BLaER1 treated with 17β-estradiol and CSF1 and Interleukin-3, amounts not matched to agents 10 nM and 100 nM (cell line): ENCODE measurements at regions not wholly inside any gene's neighbourhood (a gene's known extent, or its start where the extent isn't known, plus 50 kb on each side); places are given as distances from the start of the nearest gene placed in this dataset.

Experiments
- H3K27ac ChIP-seq, 11 experiments: shearing (Covaris generic); formaldehyde crosslinking; 2 replicates each; pipeline ENCODE4 v1.8.1; 2022
- H3K27me3 ChIP-seq, 11 experiments: shearing (Covaris generic); formaldehyde crosslinking; 2 replicates each; pipeline ENCODE4 v1.8.1; 2022
- H3K36me3 ChIP-seq, 11 experiments: shearing (Covaris generic); formaldehyde crosslinking; 2 replicates each; pipeline ENCODE4 v1.8.1; 2022
- H3K4me1 ChIP-seq, 10 experiments: shearing (Covaris generic); formaldehyde crosslinking; 2 replicates each; pipeline ENCODE4 v1.8.1; 2022
- H3K4me2 ChIP-seq, 11 experiments: shearing (Covaris generic); formaldehyde crosslinking; 2 replicates each; pipeline ENCODE4 v1.8.1; 2022
- H3K4me3 ChIP-seq, 10 experiments: shearing (Covaris generic); formaldehyde crosslinking; 2 replicates each; pipeline ENCODE4 v1.8.1; 2022
- H3K9ac ChIP-seq, 11 experiments: shearing (Covaris generic); formaldehyde crosslinking; 2 replicates each; pipeline ENCODE4 v1.8.1; 2022
- H3K9me3 ChIP-seq, 11 experiments: shearing (Covaris generic); formaldehyde crosslinking; replicated peaks in 1 of 11; 2 replicates each; pipeline ENCODE4 v1.8.1; 2022
- H4K20me1 ChIP-seq, 11 experiments: shearing (Covaris generic); formaldehyde crosslinking; 2 replicates each; pipeline ENCODE4 v1.8.1; 2022
- Cebpa-rat ChIP-seq, 11 experiments: shearing (Covaris generic); IDR thresholded peaks; 2 replicates each; pipeline ENCODE4 v1.8.1; 2022

DNA sequence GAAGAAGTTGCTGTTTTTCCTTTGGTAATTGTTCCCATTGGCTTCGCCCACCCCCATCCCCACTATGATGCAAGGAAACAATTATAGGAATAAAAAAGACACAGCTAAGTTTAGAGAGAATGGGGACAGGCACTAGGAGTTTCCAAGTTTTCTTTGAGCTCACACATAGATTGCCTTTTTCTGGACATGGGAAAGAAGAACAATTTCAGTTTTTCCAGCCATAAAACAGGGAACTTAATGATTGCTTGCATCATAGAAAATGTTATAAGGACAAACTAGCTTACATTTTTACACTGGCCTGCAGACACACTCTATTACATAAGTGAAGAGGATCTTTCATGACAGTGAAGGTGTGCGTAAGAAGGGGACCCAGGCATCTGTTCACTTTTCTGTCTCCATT lies 142.3 kb upstream of the ZFHX3 start:
- Histone ChIP-seq H3K4me3 (no peak overlapping the region), H3K9ac (no peak overlapping the region), H3K27ac (peak overlapping the region in 2 of 11 experiments; percentile 15 to 24; a peak in 2 of 22 replicates), H4K20me1 (no peaks in the 10 kb centered on the region), H3K4me2 (peak overlapping the region in 2 of 11 experiments; percentile 76 to 82; a peak in 5 of 22 replicates), H3K36me3 (no peaks in the 10 kb centered on the region), H3K27me3 (no peaks in the 10 kb centered on the region), H3K4me1 (peaks cover 11 to 43% (median 13%) of the 10 kb centered on the region in 10 experiments; a peak in 18 of 20 replicates), H3K9me3 (peaks cover 0 to 11% (median 9%) of the 10 kb centered on the region in 11 experiments; a peak in 15 of 22 replicates)
- no peak for TF ChIP-seq Cebpa-rat (IDR thresholded peaks at IDR 0.05)

DNA sequence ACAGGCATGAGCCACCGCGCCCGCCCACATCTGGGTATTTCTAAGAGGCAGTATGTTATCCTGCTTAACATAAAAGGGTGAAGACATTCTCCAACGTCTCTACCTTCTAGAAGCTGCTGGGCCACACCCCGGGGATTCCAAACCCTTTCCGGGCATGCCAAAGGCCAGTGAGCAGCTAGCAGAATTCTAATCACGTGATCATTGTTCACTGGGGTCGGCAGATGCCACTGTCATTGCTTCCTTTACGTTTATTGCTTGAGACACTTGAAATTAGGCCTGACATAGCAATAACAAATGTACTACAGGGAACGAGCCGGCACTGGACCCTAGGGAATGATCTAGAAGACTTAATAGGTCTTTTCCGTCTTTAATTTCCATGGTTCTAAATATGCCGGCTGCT lies 141.2 kb upstream of the ZFHX3 start:
- H3K36me3 ChIP-seq, result no peaks in the 10 kb centered on the region

DNA sequence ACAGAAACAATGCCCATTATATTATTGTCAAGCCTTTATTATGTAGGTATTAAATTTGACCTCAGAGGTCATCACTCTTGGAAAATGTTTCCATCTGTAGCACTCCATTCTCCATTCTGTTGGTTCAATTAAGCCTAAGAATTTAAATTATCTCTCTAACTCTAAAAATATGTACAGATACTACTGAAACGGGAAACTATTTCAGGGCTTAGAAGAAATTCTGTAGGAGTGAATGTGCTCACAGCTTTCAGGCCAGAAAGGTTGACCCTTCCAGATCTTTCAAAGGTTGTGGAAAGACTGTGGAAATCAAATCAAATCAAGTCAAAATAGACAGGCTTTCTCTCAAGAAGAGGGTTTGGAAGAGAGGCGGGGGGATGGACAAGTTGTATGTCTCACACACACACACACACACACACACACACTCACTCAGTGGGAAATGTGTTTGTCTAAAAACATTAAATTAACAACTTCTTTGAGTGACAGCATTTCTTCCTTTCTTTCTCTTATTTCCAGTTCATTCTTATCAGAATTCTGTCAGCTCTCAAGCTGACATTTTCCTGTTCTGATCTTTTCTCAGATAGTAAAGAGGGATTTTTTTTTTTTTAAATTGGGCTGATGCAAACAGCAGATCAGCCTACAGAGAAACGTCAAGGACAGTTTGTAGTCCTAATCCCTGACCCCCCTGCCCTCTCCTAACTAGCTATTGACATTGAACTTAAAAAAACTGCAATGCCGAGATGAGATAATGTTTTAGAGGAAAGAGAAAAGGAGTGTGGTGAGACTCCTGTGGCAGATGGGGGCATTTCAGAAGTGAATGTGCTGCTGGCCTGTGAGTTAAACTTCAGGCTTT lies 139.0 kb upstream of the ZFHX3 start:
- Histone ChIP-seq H3K9ac (no peak overlapping the region), H3K4me1 (peaks cover 10 to 28% (median 11%) of the 10 kb centered on the region in 10 experiments; a peak in 18 of 20 replicates), H3K4me2 (no peak overlapping the region)

More for the DNA sequence above, 141.2 kb upstream of the ZFHX3 start:
- Histone ChIP-seq H3K4me1 (peaks cover 11 to 43% (median 13%) of the 10 kb centered on the region in 10 experiments; a peak in 18 of 20 replicates), H3K27ac (no peak overlapping the region), H4K20me1 (no peaks in the 10 kb centered on the region), H3K9me3 (peaks cover 0 to 11% (median 9%) of the 10 kb centered on the region in 11 experiments; a peak in 15 of 22 replicates), H3K4me3 (no peak overlapping the region), H3K27me3 (no peaks in the 10 kb centered on the region), H3K4me2 (0 out of 22 replicates have a peak overlapping the region, but pooled peaks of 1 of the 11 experiments have one; percentile 82), H3K9ac (no peak overlapping the region)
- TF ChIP-seq Cebpa-rat (IDR thresholded peaks at IDR 0.05), result no peak

DNA sequence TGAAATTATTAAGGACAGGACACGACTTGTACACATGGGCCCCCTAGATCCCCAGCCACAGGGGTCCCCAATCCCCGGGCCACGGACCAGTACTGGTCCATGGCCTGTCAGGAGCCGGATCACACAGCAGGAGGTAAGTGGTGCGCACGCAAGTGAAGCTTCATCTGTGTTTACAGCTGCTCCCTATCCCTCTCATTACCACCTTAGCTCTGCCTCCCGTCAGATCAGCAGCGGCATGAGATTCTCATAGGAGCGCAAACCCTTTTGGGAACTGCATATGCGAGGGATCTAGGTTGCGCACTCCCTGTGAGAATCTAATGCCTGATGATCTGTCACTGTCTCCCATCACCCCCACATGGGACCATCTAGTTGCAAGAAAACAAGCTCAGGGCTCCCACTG lies 137.8 kb upstream of the ZFHX3 start:
- Histone ChIP-seq H3K9ac (no peak overlapping the region), H4K20me1 (no peaks in the 10 kb centered on the region), H3K4me3 (no peak overlapping the region), H3K4me2 (no peak overlapping the region), H3K27ac (no peak overlapping the region), H3K27me3 (no peaks in the 10 kb centered on the region), H3K4me1 (peaks cover 0 to 15% (median 0%) of the 10 kb centered on the region in 10 experiments; a peak in 5 of 20 replicates), H3K36me3 (no peaks in the 10 kb centered on the region), H3K9me3 (peaks cover 0 to 5% (median 3%) of the 10 kb centered on the region in 11 experiments; a peak in 9 of 22 replicates)
- TF ChIP-seq Cebpa-rat (IDR thresholded peaks at IDR 0.05), result no peak

More for the DNA sequence above, 139.0 kb upstream of the ZFHX3 start:
- Histone ChIP-seq H3K9me3 (peaks cover 0 to 11% (median 9%) of the 10 kb centered on the region in 11 experiments; a peak in 15 of 22 replicates), H3K27ac (no peak overlapping the region), H4K20me1 (no peaks in the 10 kb centered on the region), H3K27me3 (no peaks in the 10 kb centered on the region), H3K4me3 (no peak overlapping the region), H3K36me3 (no peaks in the 10 kb centered on the region)
- no peak for TF ChIP-seq Cebpa-rat (IDR thresholded peaks at IDR 0.05)

DNA sequence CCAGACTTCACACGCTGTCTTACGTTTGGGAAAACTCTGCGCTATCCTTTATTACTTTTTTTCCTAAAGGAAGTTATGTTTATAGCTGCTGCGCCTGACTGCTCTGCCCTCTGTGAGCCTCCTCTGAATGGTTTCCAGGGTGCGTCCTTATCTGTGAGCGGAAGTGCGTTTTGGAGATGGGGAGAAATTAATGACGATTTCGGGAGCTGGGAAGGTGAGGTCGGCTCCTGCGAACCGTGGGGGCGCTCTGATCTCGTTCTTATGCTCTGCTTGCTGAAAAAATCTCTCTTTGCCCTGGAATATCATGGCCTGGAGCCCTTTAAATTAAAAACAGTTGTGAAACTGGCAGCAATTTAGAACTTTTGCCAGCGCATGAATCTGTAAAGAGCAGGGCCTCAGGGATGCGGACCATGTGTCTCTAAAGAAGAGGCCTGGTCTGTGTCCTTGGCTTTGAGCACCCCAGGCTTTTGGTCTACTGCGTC lies 135.7 kb upstream of the ZFHX3 start:
- Histone ChIP-seq H4K20me1 (no peaks in the 10 kb centered on the region), H3K27ac (no peak overlapping the region), H3K4me2 (no peak overlapping the region), H3K9ac (no peak overlapping the region), H3K27me3 (no peaks in the 10 kb centered on the region), H3K4me1 (peaks cover 6 to 14% (median 9%) of the 10 kb centered on the region in 10 experiments; a peak in 18 of 20 replicates), H3K36me3 (no peaks in the 10 kb centered on the region), H3K9me3 (no peaks in the 10 kb centered on the region), H3K4me3 (no peak overlapping the region)
- TF ChIP-seq Cebpa-rat (IDR thresholded peaks at IDR 0.05), result no peak

DNA sequence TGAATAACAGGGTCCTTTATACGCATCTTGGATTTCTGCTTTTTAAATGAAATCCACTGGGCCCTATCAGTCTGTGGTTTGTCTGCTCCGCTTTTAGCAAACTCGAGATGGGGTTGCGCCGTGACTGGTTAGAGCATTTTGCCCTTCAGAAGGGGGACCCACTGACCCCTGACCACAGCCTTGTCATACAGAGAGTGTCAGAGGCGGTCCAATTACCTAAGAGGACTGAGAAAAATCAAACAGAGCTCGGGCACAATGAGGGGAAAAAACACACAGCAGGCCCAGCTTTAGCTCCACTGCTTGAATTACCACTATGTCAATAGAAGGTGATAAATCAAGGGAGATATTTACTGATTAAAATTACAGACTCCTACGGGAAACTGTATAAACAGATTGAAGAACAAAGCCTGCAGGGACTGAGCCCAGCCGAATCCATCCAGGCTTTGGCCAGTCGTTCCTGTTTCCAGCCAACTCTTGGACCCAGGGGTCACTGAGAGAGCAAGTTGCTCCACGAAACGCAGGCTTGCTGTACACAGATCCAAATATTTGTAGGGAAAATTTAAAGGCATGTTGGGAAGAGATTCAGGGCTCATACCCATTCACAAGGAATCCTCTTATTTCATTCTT lies 131.9 kb upstream of the ZFHX3 start:
- 0 out of 22 replicates have a peak overlapping the region, but pooled peaks of 1 of the 11 experiments have one; percentile 2 for H3K9ac ChIP-seq
- H3K36me3 ChIP-seq, result no peaks in the 10 kb centered on the region
- peak overlapping the region; percentile 18 to 67 (median 40) for H3K4me2 ChIP-seq
- H3K4me3 ChIP-seq, result no peak overlapping the region
- H3K27me3 ChIP-seq, result no peaks in the 10 kb centered on the region
- no peaks in the 10 kb centered on the region for H4K20me1 ChIP-seq
- no peak for TF ChIP-seq Cebpa-rat (IDR thresholded peaks at IDR 0.05)
- H3K27ac ChIP-seq, result 0 out of 22 replicates have a peak overlapping the region, but pooled peaks of 1 of the 11 experiments have one; percentile 4
- H3K4me1 ChIP-seq, result peaks cover 8 to 26% (median 12%) of the 10 kb centered on the region in 10 experiments; a peak in 19 of 20 replicates
- no peaks in the 10 kb centered on the region for H3K9me3 ChIP-seq

DNA sequence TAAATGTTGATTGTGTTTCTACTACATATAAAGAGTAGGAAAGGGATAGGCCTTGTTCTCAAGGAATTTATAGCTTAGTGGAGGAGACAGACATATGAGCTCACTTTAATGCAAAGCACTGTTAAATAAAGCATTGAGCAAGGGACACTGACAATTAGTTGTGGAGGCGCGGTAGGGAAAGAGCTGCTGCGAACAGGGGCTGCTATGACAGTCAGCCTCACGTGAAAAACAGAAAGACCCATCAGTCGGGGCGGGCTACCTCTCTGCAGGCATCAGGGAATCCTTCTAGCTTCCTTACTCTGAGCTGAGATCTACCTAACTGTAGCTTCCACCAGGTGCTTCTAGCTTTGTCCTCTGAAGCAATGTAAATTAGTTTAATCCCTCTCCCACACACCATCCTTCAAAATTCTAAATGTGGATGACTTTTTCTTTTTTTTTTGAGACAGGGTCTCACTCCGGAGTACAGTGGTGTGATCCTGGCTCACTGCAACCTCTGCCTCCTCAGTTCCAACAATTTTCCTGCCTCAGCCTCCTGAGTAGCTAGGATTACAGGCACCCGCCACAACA lies 129.9 kb upstream of the ZFHX3 start:
- no peak overlapping the region for H3K27ac ChIP-seq
- TF ChIP-seq Cebpa-rat (IDR thresholded peaks at IDR 0.05), result no peak
- H3K4me2 ChIP-seq, result no peak overlapping the region
- H4K20me1 ChIP-seq, result no peaks in the 10 kb centered on the region
- no peak overlapping the region for H3K4me3 ChIP-seq
- no peaks in the 10 kb centered on the region for H3K9me3 ChIP-seq
- H3K9ac ChIP-seq, result no peak overlapping the region
- no peaks in the 10 kb centered on the region for H3K36me3 ChIP-seq
- H3K27me3 ChIP-seq, result no peaks in the 10 kb centered on the region
- peaks cover 8 to 37% (median 17%) of the 10 kb centered on the region in 10 experiments for H3K4me1 ChIP-seq

DNA sequence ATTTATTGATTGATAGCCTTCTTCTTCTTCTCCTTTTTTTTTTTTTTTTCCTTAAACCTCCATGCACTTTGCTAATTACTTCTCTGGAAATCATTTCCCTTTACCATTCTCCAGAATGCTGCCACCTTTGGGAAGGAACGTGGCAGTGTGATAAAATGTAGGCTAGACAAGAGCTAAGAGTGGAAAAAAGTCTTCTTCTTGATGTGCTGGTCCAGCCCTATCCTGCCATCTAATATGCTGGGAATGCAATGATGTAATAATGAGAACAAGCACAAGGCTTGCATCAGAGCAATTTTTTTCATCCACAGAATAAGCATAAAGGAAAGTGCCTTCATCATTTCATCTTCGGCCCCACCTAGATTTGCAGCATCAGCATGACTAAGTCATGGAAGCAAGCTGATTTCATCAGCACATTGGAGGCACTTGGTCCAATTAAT lies 128.7 kb upstream of the ZFHX3 start:
- Histone ChIP-seq H4K20me1 (no peaks in the 10 kb centered on the region), H3K4me1 (peaks cover 8 to 48% (median 20%) of the 10 kb centered on the region in 10 experiments), H3K9me3 (no peaks in the 10 kb centered on the region), H3K4me2 (peak overlapping the region in 2 of 11 experiments; percentile 4 to 32; a peak in 3 of 22 replicates), H3K27me3 (no peaks in the 10 kb centered on the region), H3K27ac (no peak overlapping the region), H3K36me3 (no peaks in the 10 kb centered on the region), H3K4me3 (no peak overlapping the region), H3K9ac (no peak overlapping the region)
- no peak for TF ChIP-seq Cebpa-rat (IDR thresholded peaks at IDR 0.05)
